LNCaP clone FGC (cell line): ENCODE measurements at regions not wholly inside any gene's neighbourhood (a gene's known extent, or its start where the extent isn't known, plus 50 kb on each side); places are given as distances from the start of the nearest gene placed in this dataset.

Experiments
- DNase-seq: peaks from one replicate; pipeline ENCODE4 v3.0.0-alpha.2; 2011; ENCODE audit warnings: low read depth
- H3K4me3 ChIP-seq: 2 replicates; pipeline ENCODE4 v1.5.1; 2011; ENCODE audit warnings: mild to moderate bottlenecking, low read depth, low read length, control low read depth
- TF ChIP-seq, protein P1 (sequence below): IDR thresholded peaks from 2 replicates; pipeline ENCODE4 v1.5.1; 2012; ENCODE audit warnings: mild to moderate bottlenecking; ENCODE audit not compliant: control insufficient read depth, insufficient read depth; ENCODE audit errors: extremely low read depth

DNA sequence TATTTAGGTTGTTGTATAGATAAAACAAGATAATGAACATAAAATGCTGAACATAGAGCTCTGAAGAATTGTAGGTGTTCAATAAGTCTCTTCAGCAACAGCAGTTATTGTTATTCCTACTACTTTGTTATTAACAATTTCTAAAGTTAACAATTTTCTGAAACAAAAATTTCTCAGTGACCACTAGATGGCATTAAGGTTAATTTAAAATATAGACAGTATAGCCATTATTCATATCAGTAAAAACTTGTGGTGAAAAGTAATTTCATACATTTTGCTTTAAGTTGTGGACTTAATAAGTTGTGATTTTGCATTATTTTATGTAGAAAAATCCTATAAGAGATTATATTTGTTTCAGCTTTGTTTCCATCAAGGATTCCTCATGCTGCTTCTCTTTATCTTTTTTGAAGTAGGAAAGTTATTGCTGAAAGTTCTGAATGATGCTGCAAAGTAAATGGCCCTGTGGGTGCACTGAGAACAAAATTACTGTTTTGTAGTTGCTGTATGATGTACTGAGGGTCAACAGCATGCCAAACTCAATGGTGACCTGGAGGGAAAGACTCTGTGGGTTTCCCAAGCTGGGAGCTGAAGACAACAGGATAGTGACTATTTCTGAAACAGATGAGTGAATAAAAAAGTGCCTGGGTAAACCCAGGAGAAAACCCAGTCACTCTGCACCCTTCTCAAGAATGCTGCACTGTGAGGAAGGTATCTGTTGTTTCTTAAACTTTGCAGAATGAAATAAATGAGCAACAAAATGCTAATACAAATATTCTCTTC lies 253.6 kb downstream of the KIF20B start:
- TF ChIP-seq, protein P1, sequence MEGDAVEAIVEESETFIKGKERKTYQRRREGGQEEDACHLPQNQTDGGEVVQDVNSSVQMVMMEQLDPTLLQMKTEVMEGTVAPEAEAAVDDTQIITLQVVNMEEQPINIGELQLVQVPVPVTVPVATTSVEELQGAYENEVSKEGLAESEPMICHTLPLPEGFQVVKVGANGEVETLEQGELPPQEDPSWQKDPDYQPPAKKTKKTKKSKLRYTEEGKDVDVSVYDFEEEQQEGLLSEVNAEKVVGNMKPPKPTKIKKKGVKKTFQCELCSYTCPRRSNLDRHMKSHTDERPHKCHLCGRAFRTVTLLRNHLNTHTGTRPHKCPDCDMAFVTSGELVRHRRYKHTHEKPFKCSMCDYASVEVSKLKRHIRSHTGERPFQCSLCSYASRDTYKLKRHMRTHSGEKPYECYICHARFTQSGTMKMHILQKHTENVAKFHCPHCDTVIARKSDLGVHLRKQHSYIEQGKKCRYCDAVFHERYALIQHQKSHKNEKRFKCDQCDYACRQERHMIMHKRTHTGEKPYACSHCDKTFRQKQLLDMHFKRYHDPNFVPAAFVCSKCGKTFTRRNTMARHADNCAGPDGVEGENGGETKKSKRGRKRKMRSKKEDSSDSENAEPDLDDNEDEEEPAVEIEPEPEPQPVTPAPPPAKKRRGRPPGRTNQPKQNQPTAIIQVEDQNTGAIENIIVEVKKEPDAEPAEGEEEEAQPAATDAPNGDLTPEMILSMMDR = peak; percentile 20; the same call in 1 of the 2 replicates
- no peak for DNase-seq
- H3K4me3 ChIP-seq = no peak overlapping the region

DNA sequence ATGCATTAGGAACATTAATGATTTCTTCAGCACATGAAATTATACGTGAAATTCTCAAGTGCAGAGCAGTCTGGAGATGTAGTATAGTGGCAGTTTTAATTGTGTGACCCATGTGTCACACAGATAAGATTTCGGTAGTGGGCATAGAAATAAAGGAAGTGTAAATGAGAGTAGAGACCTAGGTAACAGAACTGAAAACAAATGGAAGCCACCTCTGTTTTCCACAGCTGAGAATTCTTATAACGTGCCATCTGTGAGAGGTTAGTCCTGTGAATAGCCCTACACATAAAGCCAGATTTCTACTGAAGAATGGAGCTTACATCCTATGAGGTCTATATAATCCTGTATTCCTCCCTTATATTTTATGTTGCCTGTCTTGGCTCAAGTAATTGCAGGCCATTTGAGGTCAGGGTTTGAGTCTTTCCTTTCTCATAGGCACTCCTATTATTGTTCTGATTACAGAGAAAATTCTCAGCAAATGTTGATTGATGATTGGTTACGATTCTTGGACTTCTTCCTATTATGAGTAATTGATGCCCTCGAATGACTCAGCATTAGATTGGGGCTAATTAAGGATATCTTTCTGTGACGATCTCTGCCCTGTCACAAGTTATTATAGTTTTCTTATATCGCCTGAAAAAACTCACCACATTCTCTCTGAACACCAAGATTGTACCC lies 258.2 kb downstream of the KIF20B start:
- no peak for DNase-seq
- H3K4me3 ChIP-seq = no peak overlapping the region
- TF ChIP-seq, protein P1 = no peak

DNA sequence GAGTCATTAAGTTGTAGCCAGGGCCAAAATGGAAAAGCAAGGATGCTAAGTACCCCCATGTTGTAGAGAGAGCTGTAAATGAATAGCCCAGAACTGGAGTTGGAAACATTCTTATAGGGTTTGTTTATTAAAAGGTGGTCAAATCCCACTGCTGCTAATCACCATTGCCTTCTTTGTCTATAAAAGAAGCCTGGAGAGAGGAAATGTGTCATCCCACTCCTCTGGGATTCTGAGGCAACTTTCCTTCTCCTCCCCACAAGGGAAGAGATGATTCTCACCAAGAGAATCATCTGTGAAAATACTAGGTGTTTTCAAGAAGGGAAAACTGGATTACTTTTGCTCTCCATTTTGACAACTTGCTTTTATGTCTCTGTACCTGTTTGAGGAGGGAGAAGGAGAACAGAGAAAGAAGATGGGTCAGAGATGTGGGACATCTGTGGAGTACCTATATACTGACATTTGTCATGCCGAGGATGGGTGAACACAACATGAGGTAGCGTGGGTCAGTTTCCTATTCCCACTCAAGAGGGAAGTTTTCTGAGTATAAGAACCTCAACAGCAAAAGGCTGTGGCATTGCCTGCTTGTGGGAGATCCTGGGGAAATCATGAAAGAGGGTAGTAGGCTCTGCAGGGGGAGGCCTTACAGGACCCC lies 262.2 kb downstream of the KIF20B start:
- no peak overlapping the region for H3K4me3 ChIP-seq
- no peak for DNase-seq
- TF ChIP-seq, protein P1 = no peak

DNA sequence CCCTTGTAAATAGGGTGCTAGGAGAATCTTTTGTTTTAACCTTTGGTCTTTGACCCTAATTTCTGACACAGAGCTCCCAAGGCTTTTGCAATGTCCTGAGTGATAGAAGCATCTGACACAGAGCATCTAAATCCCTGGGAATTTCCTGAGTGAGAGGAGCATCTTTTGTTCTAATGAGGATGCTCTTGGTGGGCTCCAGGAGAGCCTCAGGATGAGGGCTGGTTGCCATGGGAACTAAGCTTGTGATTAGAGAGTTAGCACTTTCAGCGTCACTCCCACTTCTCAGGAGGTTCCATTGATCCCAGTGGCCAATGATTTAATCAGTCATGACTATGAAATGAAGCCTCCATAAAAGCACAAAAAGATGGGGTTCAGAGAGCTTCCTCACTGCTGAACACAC lies 264.8 kb downstream of the KIF20B start:
- TF ChIP-seq, protein P1 = no peak
- no peak overlapping the region for H3K4me3 ChIP-seq
- no peak for DNase-seq

DNA sequence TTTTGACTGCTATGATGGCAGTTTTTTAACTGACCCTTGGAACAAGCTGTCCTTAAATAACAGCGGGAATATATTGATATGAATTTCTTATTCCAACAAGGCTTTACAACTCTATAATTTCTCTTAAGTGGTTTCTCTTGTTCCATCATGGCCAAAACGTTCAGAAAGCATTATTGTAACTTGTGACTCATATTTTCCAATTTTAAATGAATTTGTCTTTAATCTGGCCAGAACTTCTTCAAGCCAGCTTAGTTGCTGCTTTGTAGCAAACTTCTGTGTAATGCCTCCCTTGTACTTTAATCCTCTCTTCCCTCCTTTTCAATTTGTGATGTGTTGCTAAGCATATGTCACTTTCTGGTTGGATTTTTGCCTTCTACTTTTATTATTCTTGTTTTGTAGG lies 271.9 kb downstream of the KIF20B start:
- TF ChIP-seq, protein P1 = no peak

DNA sequence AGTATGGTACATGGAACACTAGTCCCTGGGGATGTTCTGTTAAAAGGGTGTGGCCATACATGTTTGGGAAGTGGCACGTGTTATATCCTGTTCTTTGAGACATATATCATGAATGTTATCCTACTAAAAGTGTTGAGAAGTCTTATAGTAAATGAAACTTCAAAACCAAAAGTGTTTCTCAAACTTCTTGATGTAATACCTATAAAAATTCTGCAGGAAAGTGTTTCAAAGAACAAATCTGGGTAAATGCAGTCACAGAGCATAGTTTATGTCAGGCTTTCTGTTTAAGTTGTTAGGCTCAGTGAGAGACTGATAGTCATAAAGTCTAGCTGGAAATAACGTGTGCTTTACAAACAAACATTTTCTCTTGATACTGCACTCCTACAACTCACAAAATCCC lies 273.7 kb downstream of the KIF20B start:
- TF ChIP-seq, protein P1 = no peak

More for the DNA sequence above, 271.9 kb downstream of the KIF20B start:
- DNase-seq = no peak
- no peak overlapping the region for H3K4me3 ChIP-seq

More for the DNA sequence above, 273.7 kb downstream of the KIF20B start:
- H3K4me3 ChIP-seq = no peak overlapping the region
- DNase-seq = no peak
